HG02571 (cell line): ENCODE measurements at regions not wholly inside any gene's neighbourhood (a gene's known extent, or its start where the extent isn't known, plus 50 kb on each side); places are given as distances from the start of the nearest gene placed in this dataset.
A peak's percentile ranks its signal among the peaks of the same experiment; 100 is the strongest.

Source experiments
- ATAC-seq: cut with Tn5 transposase; IDR thresholded peaks from one replicate; pipeline ENCODE4 v1.9.1; 2021; ENCODE audit warnings: mild to moderate bottlenecking, moderate library complexity; ENCODE audit not compliant: unreplicated experiment

DNA sequence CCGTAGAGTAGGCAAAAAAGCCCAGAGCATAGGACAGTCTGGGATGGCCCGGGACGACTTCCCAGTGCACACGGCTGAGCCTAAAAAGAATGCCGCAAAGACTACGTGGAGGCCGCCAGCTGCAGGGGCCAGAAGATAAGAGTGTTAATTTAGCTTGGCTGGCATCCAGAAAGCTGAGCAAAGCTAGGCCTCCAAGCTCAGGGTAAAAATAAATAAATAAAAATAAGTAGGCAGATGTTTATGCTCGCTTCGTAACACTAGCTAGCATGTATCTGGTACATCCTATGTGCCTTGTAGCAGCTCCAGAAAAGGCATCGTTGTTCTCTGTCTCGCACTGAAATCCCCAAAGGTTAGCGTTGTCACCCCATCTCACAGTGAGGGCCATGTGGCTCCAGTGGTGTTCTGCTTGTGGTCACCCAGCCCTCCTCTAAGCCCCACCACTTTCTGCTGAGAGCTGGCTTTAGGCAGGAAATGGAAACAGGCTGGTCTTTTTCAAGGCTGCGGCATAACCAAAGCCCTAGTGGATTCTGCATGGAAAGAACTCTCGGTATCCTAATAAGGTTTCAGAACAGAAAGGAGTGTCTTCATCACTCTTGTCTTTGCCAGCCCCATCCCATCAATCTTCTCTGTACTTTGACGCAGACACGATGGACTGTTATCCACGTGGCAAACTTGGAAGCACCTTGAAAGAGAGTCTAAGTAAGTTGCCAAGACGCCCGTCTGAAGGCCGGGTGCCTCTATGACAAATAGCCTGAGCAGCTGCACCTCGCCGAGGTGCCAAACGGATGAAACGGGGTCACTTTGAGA, 58.1 kb upstream of the MEF2A start:
- ATAC-seq: peak; percentile 20

DNA sequence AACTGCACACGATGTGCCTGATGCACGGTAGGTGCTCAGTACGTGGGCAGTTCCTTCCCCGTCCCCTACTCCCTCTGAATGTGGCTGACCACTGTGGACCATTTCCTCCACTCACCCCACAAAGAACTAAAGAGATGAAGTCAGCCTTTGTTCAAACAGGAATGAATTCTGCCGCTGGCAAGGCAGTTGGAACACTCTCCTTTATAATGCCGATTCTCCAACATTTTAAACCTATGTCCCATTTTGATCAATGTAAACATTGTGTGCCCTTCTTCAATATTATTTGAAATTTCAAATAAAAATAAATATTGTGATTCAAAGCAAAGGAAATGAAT, 57.5 kb upstream of the MEF2A start:
- no peak for ATAC-seq

DNA sequence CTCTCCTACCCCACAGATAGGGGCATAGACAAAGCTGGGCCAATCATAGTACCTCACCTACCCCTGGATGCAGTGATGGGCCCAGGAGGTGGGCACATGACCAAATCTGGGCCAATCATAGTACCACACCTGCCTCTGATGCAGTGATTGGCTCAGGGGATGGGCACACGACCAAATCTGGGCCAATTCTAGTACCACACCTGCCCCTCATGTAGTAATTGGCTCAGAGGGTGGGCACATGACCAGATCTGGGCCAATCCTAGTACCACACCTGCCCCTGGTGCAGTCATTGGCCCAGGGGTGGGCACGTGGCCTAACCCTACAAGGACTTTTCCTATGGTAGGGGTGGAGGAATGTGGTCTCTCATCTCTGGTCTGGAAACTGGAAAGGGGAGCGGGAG, 56.9 kb upstream of the MEF2A start:
- no peak for ATAC-seq

GRCh38 chr15:99509686-99510461, 55.9 kb upstream of the MEF2A start:
- no peak for ATAC-seq

- ATAC-seq: no peak
These were observed 54.3 kb upstream of the MEF2A start for GRCh38 chr15:99511531-99511865.

DNA sequence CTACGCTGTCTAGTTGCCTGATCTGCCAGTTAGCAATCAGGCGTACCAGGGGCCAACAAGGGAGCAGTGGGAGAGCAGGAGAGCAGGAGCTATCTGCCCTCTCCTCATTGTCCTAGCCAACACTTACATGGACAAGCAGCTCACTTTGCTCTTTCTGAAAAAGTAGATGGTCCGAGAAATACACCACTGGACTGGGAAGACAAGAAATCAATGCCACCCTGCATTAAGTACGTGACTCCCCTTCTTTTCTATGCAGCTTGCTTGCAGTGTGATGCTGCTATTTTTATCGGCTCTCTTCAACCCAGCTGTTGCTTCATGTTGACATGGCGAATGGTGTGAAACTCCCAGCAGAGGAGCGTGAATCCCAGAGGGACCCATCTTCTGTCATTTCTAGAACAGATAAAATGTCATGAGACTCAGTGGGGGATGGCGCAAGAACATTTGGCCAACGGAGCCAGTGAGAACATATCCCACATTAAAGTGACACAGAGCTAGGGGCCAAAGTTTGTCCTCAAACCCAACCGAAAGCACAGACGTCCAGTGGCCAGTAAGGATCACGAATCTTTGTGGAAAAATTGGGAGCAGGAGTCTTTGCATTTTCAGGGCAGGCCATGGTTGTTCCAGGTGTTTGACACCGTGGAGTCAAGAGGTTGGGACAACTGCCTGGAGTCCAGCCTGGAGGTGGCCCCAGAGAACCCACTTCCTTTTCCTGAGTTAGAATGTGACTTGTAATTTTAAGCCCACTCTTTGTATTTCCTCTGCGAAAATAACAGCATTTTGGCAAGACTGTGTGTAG, 53.7 kb upstream of the MEF2A start:
- peak; percentile 55 for ATAC-seq

DNA sequence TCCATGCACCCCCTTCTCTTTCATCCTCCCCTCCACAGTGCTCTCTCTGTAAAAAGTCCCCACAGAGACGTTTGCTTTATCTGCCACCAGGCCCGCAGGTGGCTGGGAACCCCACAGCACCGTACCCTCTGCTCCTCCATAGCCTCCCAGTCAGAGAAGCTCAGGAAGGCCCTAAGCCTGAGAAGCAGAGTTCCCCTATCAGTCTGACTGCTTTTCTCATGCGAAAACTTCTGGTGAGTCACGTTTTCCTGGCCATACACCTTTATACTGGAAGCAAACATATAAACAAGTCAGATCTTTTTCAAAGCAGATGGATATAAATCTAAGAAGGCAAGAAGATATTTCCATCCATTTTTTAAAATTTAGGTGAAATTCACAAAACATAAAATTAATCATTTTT, 51.5 kb upstream of the MEF2A start:
- no peak for ATAC-seq
